Neural cell (in vitro differentiated cells): ENCODE measurements at regions not wholly inside any gene's neighbourhood (a gene's known extent, or its start where the extent isn't known, plus 50 kb on each side); places are given as distances from the start of the nearest gene placed in this dataset.

Experiments used
- H2AFZ ChIP-seq: fragments of 200-600, 300-800 bp; sonication (generic), shearing (Covaris generic); 2 replicates; pipeline ENCODE4 v1.6.0; 2014; ENCODE audit warnings: low read depth, mild to moderate bottlenecking, antibody characterized with exemption, low read length, moderate library complexity
- H3F3A ChIP-seq: fragments of 200-600 bp; shearing (Covaris generic); 2 replicates; pipeline ENCODE4 v1.6.1; 2016; ENCODE audit warnings: mild to moderate bottlenecking, moderate library complexity, mixed read lengths, antibody characterized with exemption, low read length; ENCODE audit not compliant: insufficient read depth, poor library complexity, severe bottlenecking
- H3K27ac ChIP-seq: fragments of 200-600, 300-800 bp; sonication (generic), shearing (Covaris generic); 2 replicates; pipeline ENCODE4 v1.5.1; 2014; ENCODE audit warnings: mild to moderate bottlenecking, low read length, moderate library complexity
- H3K27me3 ChIP-seq: fragments of 300-800, 200-600 bp; sonication (generic), shearing (Covaris generic); 2 replicates; pipeline ENCODE4 v1.6.0; 2014; ENCODE audit warnings: mild to moderate bottlenecking, low read depth, low read length, moderate library complexity; ENCODE audit not compliant: insufficient read depth
- H3K36me3 ChIP-seq: fragments of 300-800, 200-600 bp; sonication (generic), shearing (Covaris generic); 2 replicates; pipeline ENCODE4 v1.5.1; 2014; ENCODE audit warnings: mild to moderate bottlenecking, antibody characterized with exemption, low read length, moderate library complexity; ENCODE audit not compliant: insufficient read depth
- H3K4me2 ChIP-seq: fragments of 300-800, 200-600 bp; sonication (generic), shearing (Covaris generic); 2 replicates; pipeline ENCODE4 v1.6.0; 2014; ENCODE audit warnings: mild to moderate bottlenecking, low read length
- H3K4me3 ChIP-seq: fragments of 300-800, 200-600 bp; sonication (generic), shearing (Covaris generic); 2 replicates; pipeline ENCODE4 v1.5.1; 2014; ENCODE audit warnings: mild to moderate bottlenecking, low read length, moderate library complexity
- H3K79me2 ChIP-seq: fragments of 200-600 bp; shearing (Covaris generic); replicated peaks from 2 replicates; pipeline ENCODE4 v1.6.0; 2014; ENCODE audit warnings: mild to moderate bottlenecking, low read length, moderate library complexity; ENCODE audit not compliant: insufficient read depth
- H3K9ac ChIP-seq: fragments of 300-800, 200-600 bp; sonication (generic), shearing (Covaris generic); 2 replicates; pipeline ENCODE4 v1.6.1; 2016; ENCODE audit warnings: mild to moderate bottlenecking, low read length, mixed read lengths
- H3K9me2 ChIP-seq: fragments of 200-600 bp; shearing (Covaris generic); 2 replicates; pipeline ENCODE4 v1.6.1; 2016; ENCODE audit warnings: mild to moderate bottlenecking, low read length, mixed read lengths; ENCODE audit not compliant: insufficient read depth
- H3K9me3 ChIP-seq: fragments of 200-600, 300-800 bp; sonication (generic), shearing (Covaris generic); 2 replicates; pipeline ENCODE4 v1.6.1; 2016; ENCODE audit warnings: mild to moderate bottlenecking, mixed run types, low read length, moderate library complexity, mixed read lengths
- H4K20me1 ChIP-seq: fragments of 200-600 bp; shearing (Covaris generic); 2 replicates; pipeline ENCODE4 v1.6.1; 2016; ENCODE audit warnings: mild to moderate bottlenecking, mixed run types; ENCODE audit not compliant: insufficient read depth
- CTCF ChIP-seq: fragments of 450-650 bp; IDR thresholded peaks from 2 replicates; pipeline ENCODE4 v1.5.1; 2014; ENCODE audit warnings: antibody characterized with exemption, mild to moderate bottlenecking, moderate library complexity; ENCODE audit not compliant: poor library complexity, severe bottlenecking
- EP300 ChIP-seq: fragments of 450-650 bp; conservative IDR thresholded peaks from 2 replicates; pipeline ENCODE4 v1.6.1; 2014; ENCODE audit warnings: antibody characterized with exemption, mild to moderate bottlenecking, moderate library complexity; ENCODE audit not compliant: poor library complexity, severe bottlenecking
- EZH2 ChIP-seq: fragments of 200-600, 300-800 bp; shearing (Covaris generic), sonication (generic); IDR thresholded peaks from 2 replicates; pipeline ENCODE4 v1.6.1; 2014; ENCODE audit warnings: antibody characterized with exemption, low read length, borderline replicate concordance, mild to moderate bottlenecking; ENCODE audit not compliant: insufficient read depth, poor library complexity, severe bottlenecking
- MXI1 ChIP-seq: fragments of 450-650 bp; conservative IDR thresholded peaks from 2 replicates; pipeline ENCODE4 v1.6.1; 2014; ENCODE audit warnings: antibody characterized with exemption, mild to moderate bottlenecking; ENCODE audit not compliant: poor library complexity, severe bottlenecking
- POLR2AphosphoS5 ChIP-seq: IDR thresholded peaks from 2 replicates; pipeline ENCODE4 v1.6.1; 2012
- RAD21 ChIP-seq: fragments of 450-650 bp; conservative IDR thresholded peaks from 2 replicates; pipeline ENCODE4 v1.6.1; 2014; ENCODE audit warnings: antibody characterized with exemption, mild to moderate bottlenecking, moderate library complexity
- REST ChIP-seq: IDR thresholded peaks from 2 replicates; pipeline ENCODE4 v1.6.1; 2012; ENCODE audit warnings: borderline replicate concordance
- SMC3 ChIP-seq: fragments of 450-650 bp; conservative IDR thresholded peaks from 2 replicates; pipeline ENCODE4 v1.6.1; 2014; ENCODE audit warnings: antibody characterized with exemption, mild to moderate bottlenecking, moderate library complexity; ENCODE audit not compliant: poor library complexity
- TAF1 ChIP-seq: IDR thresholded peaks from 2 replicates; pipeline ENCODE4 v1.6.1; 2012; ENCODE audit warnings: low read depth

- no peaks in the 10 kb centered on the region for H3K27me3 ChIP-seq
- no peaks in the 10 kb centered on the region for H4K20me1 ChIP-seq
- no peaks in the 10 kb centered on the region for H3F3A ChIP-seq
- H3K4me2 ChIP-seq: no peak overlapping the region
- no peak overlapping the region for H3K4me3 ChIP-seq
- no peaks in the 10 kb centered on the region for H3K36me3 ChIP-seq
- no peak overlapping the region for H3K9ac ChIP-seq
- no peak overlapping the region for H3K27ac ChIP-seq
- TF ChIP-seq EZH2: no peak
- no peaks in the 10 kb centered on the region for H3K9me2 ChIP-seq
- no peaks in the 10 kb centered on the region for H3K79me2 ChIP-seq
- H2AFZ ChIP-seq: no peak overlapping the region
- peaks cover 5% of the 10 kb centered on the region for H3K9me3 ChIP-seq
Observed at GRCh38 chr6:105458084-105458483, 55.2 kb upstream of the PREP start.

GRCh38 chr6:105453968-105454367, 51.1 kb upstream of the PREP start:
- Histone ChIP-seq H4K20me1 (no peaks in the 10 kb centered on the region), H3K27ac (no peak overlapping the region), H3F3A (no peaks in the 10 kb centered on the region), H3K4me2 (no peak overlapping the region), H3K79me2 (no peaks in the 10 kb centered on the region), H3K9me2 (no peaks in the 10 kb centered on the region), H2AFZ (no peak overlapping the region), H3K9me3 (no peaks in the 10 kb centered on the region), H3K27me3 (no peaks in the 10 kb centered on the region), H3K9ac (no peak overlapping the region), H3K36me3 (no peaks in the 10 kb centered on the region), H3K4me3 (no peak overlapping the region)
- TF ChIP-seq EP300 (no peak), POLR2AphosphoS5 (no peak), SMC3 (no peak), MXI1 (no peak), REST (no peak), CTCF (no peak), EZH2 (no peak), TAF1 (no peak), RAD21 (no peak)
